ENCODE measurements at regions not wholly inside any gene's neighbourhood (a gene's known extent, or its start where the extent isn't known, plus 50 kb on each side); places are given as distances from the start of the nearest gene placed in this dataset.

DNA sequence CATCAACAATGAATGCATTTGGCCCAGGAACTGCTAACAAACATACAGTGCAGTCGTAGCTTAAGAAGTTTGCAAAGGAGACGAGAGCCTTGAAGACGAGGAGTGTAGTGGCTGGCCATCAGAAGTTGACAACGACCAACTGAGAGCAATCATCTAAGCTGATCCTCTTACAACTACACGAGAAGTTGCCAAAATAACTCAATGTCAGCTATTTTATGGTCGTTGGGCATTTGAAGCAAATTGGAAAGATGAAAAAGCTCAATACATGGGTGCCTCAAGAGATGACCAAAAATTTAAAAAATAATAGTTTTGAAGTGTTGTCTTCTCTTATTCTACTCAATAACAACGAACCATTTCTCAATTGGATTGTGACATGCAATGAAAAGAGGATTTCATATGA lies 757.7 kb upstream of the CHD1 start:
- H3K9me3 ChIP-seq (ENCODE audit: control insufficient read depth, insufficient read depth, low read length), result no peaks in the 10 kb centered on the region
- no peaks in the 10 kb centered on the region for H3K4me1 ChIP-seq (ENCODE audit: control insufficient read depth, insufficient read depth, low read length)
- H3K4me3 ChIP-seq (ENCODE audit: low read length), result no peak overlapping the region
- DNase-seq (ENCODE audit: low read depth, low spot score), result no peak
- no peaks in the 10 kb centered on the region for H3K27me3 ChIP-seq (ENCODE audit: control insufficient read depth, insufficient read depth, low read length)
- H3K27ac ChIP-seq (ENCODE audit: low read length), result no peak overlapping the region
- no CpG with 5 or more reads among the region's 7 CpGs for WGBS (ENCODE audit: insufficient coverage, insufficient read length)
- no peaks in the 10 kb centered on the region for H3K36me3 ChIP-seq (ENCODE audit: control insufficient read depth, insufficient read depth, low read length)

GRCh38 chr5:99675974-99676373 lies 747.2 kb upstream of the CHD1 start:
- no CpG with 5 or more reads among the region's 6 CpGs for WGBS (ENCODE audit: insufficient coverage, insufficient read length)
- Histone ChIP-seq H3K9me3 (ENCODE audit: control insufficient read depth, insufficient read depth, low read length) (no peaks in the 10 kb centered on the region), H3K27me3 (ENCODE audit: control insufficient read depth, insufficient read depth, low read length) (no peaks in the 10 kb centered on the region), H3K4me3 (ENCODE audit: low read length) (no peak overlapping the region), H3K36me3 (ENCODE audit: control insufficient read depth, insufficient read depth, low read length) (no peaks in the 10 kb centered on the region), H3K4me1 (ENCODE audit: control insufficient read depth, insufficient read depth, low read length) (no peaks in the 10 kb centered on the region), H3K27ac (ENCODE audit: low read length) (no peak overlapping the region)
- DNase-seq (ENCODE audit: low read depth, low spot score), result no peak

DNA sequence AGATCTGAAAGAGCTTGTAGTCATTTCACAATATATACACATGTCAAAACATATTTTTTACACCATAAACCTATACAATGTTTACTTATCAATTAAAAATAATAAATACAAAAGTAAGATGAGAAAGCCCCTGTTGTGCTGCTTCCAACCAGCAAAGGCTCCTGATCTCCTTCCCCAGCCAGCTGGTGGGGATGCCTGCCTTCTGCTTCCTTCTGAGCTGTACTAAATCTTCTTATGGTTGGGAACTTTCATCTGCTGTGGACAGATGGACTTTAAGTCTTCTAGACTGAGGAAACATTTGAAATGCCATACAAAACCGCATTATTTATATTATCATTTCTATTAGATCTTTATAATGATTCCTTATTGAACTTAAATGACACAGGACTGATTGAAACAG lies 745.3 kb upstream of the CHD1 start:
- Histone ChIP-seq H3K36me3 (ENCODE audit: control insufficient read depth, insufficient read depth, low read length) (no peaks in the 10 kb centered on the region), H3K27ac (ENCODE audit: low read length) (no peak overlapping the region), H3K9me3 (ENCODE audit: control insufficient read depth, insufficient read depth, low read length) (no peaks in the 10 kb centered on the region), H3K27me3 (ENCODE audit: control insufficient read depth, insufficient read depth, low read length) (no peaks in the 10 kb centered on the region), H3K4me3 (ENCODE audit: low read length) (no peak overlapping the region), H3K4me1 (ENCODE audit: control insufficient read depth, insufficient read depth, low read length) (no peaks in the 10 kb centered on the region)
- no CpG with 5 or more reads among the region's 1 CpG for WGBS (ENCODE audit: insufficient coverage, insufficient read length)
- DNase-seq (ENCODE audit: low read depth, low spot score), result no peak

DNA sequence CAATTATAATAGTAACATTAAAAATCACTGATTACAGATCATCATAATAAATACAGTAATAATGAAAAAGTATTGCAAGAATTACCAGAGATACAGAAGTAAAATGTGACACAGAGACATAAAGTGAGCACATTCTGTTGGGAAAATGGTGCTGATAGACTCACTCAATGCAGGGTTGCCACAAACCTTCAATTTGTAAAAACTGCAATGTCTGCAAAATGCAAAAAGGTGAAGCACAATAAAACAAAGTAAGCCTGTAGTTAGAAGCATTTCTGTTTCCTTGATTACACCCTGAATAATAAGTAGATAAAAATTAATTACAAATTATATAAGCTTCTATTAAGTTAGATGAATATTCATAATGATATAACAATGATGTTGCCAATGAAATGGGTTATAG lies 736.2 kb upstream of the CHD1 start:
- Histone ChIP-seq H3K4me3 (ENCODE audit: low read length) (no peak overlapping the region), H3K36me3 (ENCODE audit: control insufficient read depth, insufficient read depth, low read length) (no peaks in the 10 kb centered on the region), H3K27me3 (ENCODE audit: control insufficient read depth, insufficient read depth, low read length) (no peaks in the 10 kb centered on the region), H3K27ac (ENCODE audit: low read length) (no peak overlapping the region), H3K4me1 (ENCODE audit: control insufficient read depth, insufficient read depth, low read length) (no peaks in the 10 kb centered on the region), H3K9me3 (ENCODE audit: control insufficient read depth, insufficient read depth, low read length) (no peaks in the 10 kb centered on the region)
- no peak for DNase-seq (ENCODE audit: low read depth, low spot score)

- Histone ChIP-seq H3K27ac (ENCODE audit: low read length) (no peak overlapping the region), H3K9me3 (ENCODE audit: control insufficient read depth, insufficient read depth, low read length) (no peaks in the 10 kb centered on the region), H3K4me3 (ENCODE audit: low read length) (no peak overlapping the region), H3K27me3 (ENCODE audit: control insufficient read depth, insufficient read depth, low read length) (no peaks in the 10 kb centered on the region), H3K36me3 (ENCODE audit: control insufficient read depth, insufficient read depth, low read length) (no peaks in the 10 kb centered on the region), H3K4me1 (ENCODE audit: control insufficient read depth, insufficient read depth, low read length) (no peaks in the 10 kb centered on the region)
- no peak for DNase-seq (ENCODE audit: low read depth, low spot score)
Measured at GRCh38 chr5:99651298-99651697, 722.5 kb upstream of the CHD1 start.

DNA sequence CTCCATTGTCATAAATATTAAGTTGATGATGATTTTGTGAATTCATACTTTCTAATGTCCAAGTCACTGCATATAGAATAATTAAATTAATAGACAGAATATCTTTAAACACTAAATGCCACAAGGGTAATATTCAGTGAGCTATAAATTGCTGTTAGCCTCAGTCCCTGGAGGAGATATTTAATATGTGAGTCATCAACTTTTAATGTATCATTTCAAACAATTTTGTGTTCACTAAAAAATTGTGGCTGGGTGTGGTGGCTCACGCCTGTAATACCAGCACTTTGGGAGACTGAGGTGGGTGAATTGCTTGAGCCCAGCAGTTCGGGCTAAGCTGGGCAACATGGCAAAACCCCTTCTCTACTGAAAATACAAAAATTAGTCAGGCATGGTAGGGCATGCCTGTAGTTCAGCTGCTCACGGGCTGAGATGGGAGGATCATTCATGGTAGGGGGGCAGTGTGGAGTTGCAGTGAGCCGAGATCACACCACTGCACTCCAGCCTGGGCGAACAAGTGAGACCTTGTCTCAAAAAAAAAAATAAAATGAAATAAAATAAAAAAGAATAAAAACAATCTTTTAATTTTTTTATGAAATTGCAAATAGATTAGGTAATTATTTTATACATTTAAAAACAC lies 717.3 kb upstream of the CHD1 start:
- H3K36me3 ChIP-seq (ENCODE audit: control insufficient read depth, insufficient read depth, low read length), result no peaks in the 10 kb centered on the region
- H3K4me3 ChIP-seq (ENCODE audit: low read length), result no peak overlapping the region
- H3K4me1 ChIP-seq (ENCODE audit: control insufficient read depth, insufficient read depth, low read length), result no peaks in the 10 kb centered on the region
- H3K27ac ChIP-seq (ENCODE audit: low read length), result no peak overlapping the region
- no peak for DNase-seq (ENCODE audit: low read depth, low spot score)
- no peaks in the 10 kb centered on the region for H3K27me3 ChIP-seq (ENCODE audit: control insufficient read depth, insufficient read depth, low read length)
- H3K9me3 ChIP-seq (ENCODE audit: control insufficient read depth, insufficient read depth, low read length), result no peaks in the 10 kb centered on the region
- WGBS (ENCODE audit: insufficient coverage, insufficient read length), result no CpG with 5 or more reads among the region's 5 CpGs

- Histone ChIP-seq H3K27ac (ENCODE audit: low read length) (no peak overlapping the region), H3K4me3 (ENCODE audit: low read length) (no peak overlapping the region), H3K9me3 (ENCODE audit: control insufficient read depth, insufficient read depth, low read length) (no peaks in the 10 kb centered on the region), H3K27me3 (ENCODE audit: control insufficient read depth, insufficient read depth, low read length) (no peaks in the 10 kb centered on the region), H3K36me3 (ENCODE audit: control insufficient read depth, insufficient read depth, low read length) (no peaks in the 10 kb centered on the region), H3K4me1 (ENCODE audit: control insufficient read depth, insufficient read depth, low read length) (no peaks in the 10 kb centered on the region)
- WGBS (ENCODE audit: insufficient coverage, insufficient read length), result no CpG with 5 or more reads among the region's 1 CpG
- DNase-seq (ENCODE audit: low read depth, low spot score), result no peak
Measured at GRCh38 chr5:99644822-99645221, 716.0 kb upstream of the CHD1 start.

GRCh38 chr5:99640646-99641045 lies 711.8 kb upstream of the CHD1 start:
- no peak overlapping the region for H3K4me3 ChIP-seq (ENCODE audit: low read length)
- no peaks in the 10 kb centered on the region for H3K9me3 ChIP-seq (ENCODE audit: control insufficient read depth, insufficient read depth, low read length)
- DNase-seq (ENCODE audit: low read depth, low spot score), result no peak
- no peaks in the 10 kb centered on the region for H3K36me3 ChIP-seq (ENCODE audit: control insufficient read depth, insufficient read depth, low read length)
- no CpG with 5 or more reads among the region's 2 CpGs for WGBS (ENCODE audit: insufficient coverage, insufficient read length)
- H3K27ac ChIP-seq (ENCODE audit: low read length), result no peak overlapping the region
- H3K27me3 ChIP-seq (ENCODE audit: control insufficient read depth, insufficient read depth, low read length), result no peaks in the 10 kb centered on the region
- no peaks in the 10 kb centered on the region for H3K4me1 ChIP-seq (ENCODE audit: control insufficient read depth, insufficient read depth, low read length)

GRCh38 chr5:99639905-99640304 lies 711.1 kb upstream of the CHD1 start:
- Histone ChIP-seq H3K4me3 (ENCODE audit: low read length) (no peak overlapping the region), H3K27me3 (ENCODE audit: control insufficient read depth, insufficient read depth, low read length) (no peaks in the 10 kb centered on the region), H3K9me3 (ENCODE audit: control insufficient read depth, insufficient read depth, low read length) (no peaks in the 10 kb centered on the region), H3K27ac (ENCODE audit: low read length) (no peak overlapping the region), H3K36me3 (ENCODE audit: control insufficient read depth, insufficient read depth, low read length) (no peaks in the 10 kb centered on the region), H3K4me1 (ENCODE audit: control insufficient read depth, insufficient read depth, low read length) (no peaks in the 10 kb centered on the region)
- no peak for DNase-seq (ENCODE audit: low read depth, low spot score)

DNA sequence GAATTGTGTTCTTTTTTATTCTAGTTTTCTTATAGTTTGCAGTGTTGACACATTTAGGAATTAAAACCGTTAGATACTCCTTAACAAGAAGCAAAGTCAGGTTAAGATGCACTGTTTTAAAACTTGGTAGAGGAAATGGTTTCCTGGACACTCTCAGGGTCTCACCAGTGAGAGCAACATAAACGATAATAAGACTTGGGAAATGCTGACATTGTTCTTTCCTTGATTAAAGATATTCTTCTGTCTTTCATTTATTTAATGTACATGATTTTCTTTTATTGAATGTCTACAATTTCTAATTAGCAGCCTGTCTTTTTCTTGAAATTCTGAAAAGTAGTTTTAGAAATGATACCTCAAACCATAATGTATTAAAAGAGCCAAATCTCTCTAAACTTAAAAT lies 707.9 kb upstream of the CHD1 start:
- no CpG with 5 or more reads among the region's 2 CpGs for WGBS (ENCODE audit: insufficient coverage, insufficient read length)
- no peak overlapping the region for H3K27ac ChIP-seq (ENCODE audit: low read length)
- DNase-seq (ENCODE audit: low read depth, low spot score), result no peak
- no peak overlapping the region for H3K4me3 ChIP-seq (ENCODE audit: low read length)
- no peaks in the 10 kb centered on the region for H3K4me1 ChIP-seq (ENCODE audit: control insufficient read depth, insufficient read depth, low read length)
- H3K9me3 ChIP-seq (ENCODE audit: control insufficient read depth, insufficient read depth, low read length), result no peaks in the 10 kb centered on the region
- H3K27me3 ChIP-seq (ENCODE audit: control insufficient read depth, insufficient read depth, low read length), result no peaks in the 10 kb centered on the region
- no peaks in the 10 kb centered on the region for H3K36me3 ChIP-seq (ENCODE audit: control insufficient read depth, insufficient read depth, low read length)

- no peak overlapping the region for H3K4me3 ChIP-seq (ENCODE audit: low read length)
- DNase-seq (ENCODE audit: low read depth, low spot score), result no peak
- no peaks in the 10 kb centered on the region for H3K27me3 ChIP-seq (ENCODE audit: control insufficient read depth, insufficient read depth, low read length)
- no CpG with 5 or more reads among the region's 12 CpGs for WGBS (ENCODE audit: insufficient coverage, insufficient read length)
- H3K36me3 ChIP-seq (ENCODE audit: control insufficient read depth, insufficient read depth, low read length), result no peaks in the 10 kb centered on the region
- H3K9me3 ChIP-seq (ENCODE audit: control insufficient read depth, insufficient read depth, low read length), result no peaks in the 10 kb centered on the region
- H3K4me1 ChIP-seq (ENCODE audit: control insufficient read depth, insufficient read depth, low read length), result no peaks in the 10 kb centered on the region
- H3K27ac ChIP-seq (ENCODE audit: low read length), result no peak overlapping the region
Measured at GRCh38 chr5:99621772-99622681, 693.2 kb upstream of the CHD1 start.
